ENCODE measurements at regions not wholly inside any gene's neighbourhood (a gene's known extent, or its start where the extent isn't known, plus 50 kb on each side); places are given as distances from the start of the nearest gene placed in this dataset.

DNA sequence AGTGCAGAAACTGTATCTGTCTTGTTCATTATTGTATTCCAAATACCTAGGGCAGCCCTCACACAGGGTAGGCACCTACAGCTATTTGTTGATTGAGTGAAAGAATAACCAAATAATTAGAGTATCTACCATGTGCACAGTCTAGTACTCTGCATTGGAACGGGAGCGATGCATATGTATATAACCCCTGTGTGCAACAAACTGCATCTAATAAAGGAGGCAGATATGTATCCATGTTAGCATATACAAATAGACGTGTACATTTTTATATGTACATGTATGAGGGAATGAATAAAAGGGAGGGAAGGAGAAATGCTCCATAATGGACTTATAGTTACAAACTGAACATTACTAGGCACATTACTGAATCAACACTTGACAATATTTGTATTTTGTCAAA is 191.3 kb upstream of the PTPRZ1 start:
- TF ChIP-seq, protein P1, sequence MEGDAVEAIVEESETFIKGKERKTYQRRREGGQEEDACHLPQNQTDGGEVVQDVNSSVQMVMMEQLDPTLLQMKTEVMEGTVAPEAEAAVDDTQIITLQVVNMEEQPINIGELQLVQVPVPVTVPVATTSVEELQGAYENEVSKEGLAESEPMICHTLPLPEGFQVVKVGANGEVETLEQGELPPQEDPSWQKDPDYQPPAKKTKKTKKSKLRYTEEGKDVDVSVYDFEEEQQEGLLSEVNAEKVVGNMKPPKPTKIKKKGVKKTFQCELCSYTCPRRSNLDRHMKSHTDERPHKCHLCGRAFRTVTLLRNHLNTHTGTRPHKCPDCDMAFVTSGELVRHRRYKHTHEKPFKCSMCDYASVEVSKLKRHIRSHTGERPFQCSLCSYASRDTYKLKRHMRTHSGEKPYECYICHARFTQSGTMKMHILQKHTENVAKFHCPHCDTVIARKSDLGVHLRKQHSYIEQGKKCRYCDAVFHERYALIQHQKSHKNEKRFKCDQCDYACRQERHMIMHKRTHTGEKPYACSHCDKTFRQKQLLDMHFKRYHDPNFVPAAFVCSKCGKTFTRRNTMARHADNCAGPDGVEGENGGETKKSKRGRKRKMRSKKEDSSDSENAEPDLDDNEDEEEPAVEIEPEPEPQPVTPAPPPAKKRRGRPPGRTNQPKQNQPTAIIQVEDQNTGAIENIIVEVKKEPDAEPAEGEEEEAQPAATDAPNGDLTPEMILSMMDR (optimal IDR thresholded peaks at IDR 0.05 in 1 of 3, IDR thresholded peaks at IDR 0.05 in 1 of 3, conservative IDR thresholded peaks at IDR 0.05 in 1 of 3; ENCODE audit: extremely low read depth in 1 of 3, insufficient read depth in 2 of 3, low read length in 3 of 3), result no peak
- TF ChIP-seq EZH2 (IDR thresholded peaks at IDR 0.05; ENCODE audit: low read length), result no peak

Data from keratinocyte (primary cell).